GM12873 (cell line): ENCODE measurements at regions not wholly inside any gene's neighbourhood (a gene's known extent, or its start where the extent isn't known, plus 50 kb on each side); places are given as distances from the start of the nearest gene placed in this dataset.

Source experiments
- CTCF ChIP-seq: IDR thresholded peaks from 2 replicates; pipeline ENCODE4 v1.5.1; 2012; ENCODE audit warnings: low read depth, mild to moderate bottlenecking, moderate library complexity, low read length, control low read depth; ENCODE audit not compliant: insufficient read depth; ENCODE audit errors: missing control alignments

- TF ChIP-seq CTCF = no peak
These were observed 138.0 kb upstream of the CCN2 start for GRCh38 chr6:132089173-132089572.

- TF ChIP-seq CTCF = no peak
These were observed 137.0 kb upstream of the CCN2 start for GRCh38 chr6:132088150-132088549.

- no peak for TF ChIP-seq CTCF
These were observed 136.2 kb upstream of the CCN2 start for GRCh38 chr6:132087391-132087790.

- no peak for TF ChIP-seq CTCF
These were observed 134.6 kb upstream of the CCN2 start for GRCh38 chr6:132085731-132086130.

GRCh38 chr6:132084811-132085509 is 133.8 kb upstream of the CCN2 start:
- TF ChIP-seq CTCF = no peak

- TF ChIP-seq CTCF = no peak
These were observed 131.2 kb upstream of the CCN2 start for GRCh38 chr6:132082421-132082820.

GRCh38 chr6:132081338-132081737 is 130.2 kb upstream of the CCN2 start:
- no peak for TF ChIP-seq CTCF
